ENCODE measurements at regions not wholly inside any gene's neighbourhood (a gene's known extent, or its start where the extent isn't known, plus 50 kb on each side); places are given as distances from the start of the nearest gene placed in this dataset.

DNA sequence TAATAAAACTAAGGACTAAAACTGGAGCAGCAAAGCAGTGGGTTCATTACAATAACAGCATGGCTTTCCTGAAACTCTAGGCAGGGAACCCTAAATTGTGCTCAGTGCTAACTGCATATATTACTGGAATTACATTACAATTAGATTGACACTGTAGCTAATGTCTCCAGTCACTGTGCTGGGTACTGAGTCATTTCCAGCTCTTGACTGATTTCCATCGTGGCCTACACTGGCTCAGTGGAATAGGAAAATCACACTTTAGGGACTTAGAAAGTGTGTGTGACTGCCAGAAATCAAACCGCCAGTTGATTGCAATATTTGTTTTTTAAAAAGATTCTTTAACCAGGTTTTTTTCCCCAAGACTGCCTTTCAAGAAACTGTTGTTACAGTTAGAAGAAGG lies 1447.4 kb upstream of the GOT2 start:
- TF ChIP-seq USF2 (IDR thresholded peaks at IDR 0.05) (no peak), CHD2 (IDR thresholded peaks at IDR 0.05; ENCODE audit: low read length, partially characterized antibody) (no peak)
- TF ChIP-seq, protein P1, sequence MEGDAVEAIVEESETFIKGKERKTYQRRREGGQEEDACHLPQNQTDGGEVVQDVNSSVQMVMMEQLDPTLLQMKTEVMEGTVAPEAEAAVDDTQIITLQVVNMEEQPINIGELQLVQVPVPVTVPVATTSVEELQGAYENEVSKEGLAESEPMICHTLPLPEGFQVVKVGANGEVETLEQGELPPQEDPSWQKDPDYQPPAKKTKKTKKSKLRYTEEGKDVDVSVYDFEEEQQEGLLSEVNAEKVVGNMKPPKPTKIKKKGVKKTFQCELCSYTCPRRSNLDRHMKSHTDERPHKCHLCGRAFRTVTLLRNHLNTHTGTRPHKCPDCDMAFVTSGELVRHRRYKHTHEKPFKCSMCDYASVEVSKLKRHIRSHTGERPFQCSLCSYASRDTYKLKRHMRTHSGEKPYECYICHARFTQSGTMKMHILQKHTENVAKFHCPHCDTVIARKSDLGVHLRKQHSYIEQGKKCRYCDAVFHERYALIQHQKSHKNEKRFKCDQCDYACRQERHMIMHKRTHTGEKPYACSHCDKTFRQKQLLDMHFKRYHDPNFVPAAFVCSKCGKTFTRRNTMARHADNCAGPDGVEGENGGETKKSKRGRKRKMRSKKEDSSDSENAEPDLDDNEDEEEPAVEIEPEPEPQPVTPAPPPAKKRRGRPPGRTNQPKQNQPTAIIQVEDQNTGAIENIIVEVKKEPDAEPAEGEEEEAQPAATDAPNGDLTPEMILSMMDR (IDR thresholded peaks at IDR 0.05): no peak
